Colonic mucosa (tissue), 4 donors: ENCODE measurements at regions not wholly inside any gene's neighbourhood (a gene's known extent, or its start where the extent isn't known, plus 50 kb on each side); places are given as distances from the start of the nearest gene placed in this dataset.

Experiments
- DNase-seq: peaks from one replicate; pipeline ENCODE4 v3.0.0-alpha.2; 2020
- H3K27ac ChIP-seq: fragments of 200-600 bp; one replicate; pipeline ENCODE4 v1.8.0; 2021
- H3K27me3 ChIP-seq: fragments of 200-600 bp; one replicate; pipeline ENCODE4 v1.8.0; 2021
- H3K36me3 ChIP-seq: fragments of 200-600 bp; one replicate; pipeline ENCODE4 v1.8.0; 2021
- H3K4me1 ChIP-seq: fragments of 200-600 bp; one replicate; pipeline ENCODE4 v1.8.0; 2021; ENCODE audit warnings: mild to moderate bottlenecking
- H3K4me3 ChIP-seq: fragments of 200-600 bp; one replicate; pipeline ENCODE4 v1.8.0; 2021
- H3K9ac ChIP-seq, 2 donors: one replicate each; pipeline ENCODE4 v1.7.0; 2013; ENCODE audit warnings: control low read depth in 2 of 2, low read depth in 2 of 2, low read length in 2 of 2
- H3K9me3 ChIP-seq: fragments of 200-600 bp; one replicate; pipeline ENCODE4 v1.8.0; 2021
- CTCF ChIP-seq: fragments of 200-600 bp; IDR thresholded peaks from one replicate; pipeline ENCODE4 v1.8.0; 2022; ENCODE audit warnings: antibody characterized with exemption, mild to moderate bottlenecking
- intact Hi-C: fragments of 100-400 bp; cut with DNase I; formaldehyde crosslinking; loops from one replicate; pipeline ENCODE4 v1.14.1; 2022
- donor health status: healthy.
- donor health status: DM: no; HTN: no; CAD: no.
- donor health status: DM: no; HTN: no; CAD: no.

- TF ChIP-seq CTCF: no peak
- no peak overlapping the region for H3K27ac ChIP-seq
- no peaks in the 10 kb centered on the region for H3K9me3 ChIP-seq
- H3K4me3 ChIP-seq: no peak overlapping the region
- no peak for DNase-seq
- no peak overlapping the region for H3K9ac ChIP-seq
- no peaks in the 10 kb centered on the region for H3K36me3 ChIP-seq
- no peaks in the 10 kb centered on the region for H3K4me1 ChIP-seq
- intact Hi-C loops: no loop called here
- no peaks in the 10 kb centered on the region for H3K27me3 ChIP-seq
Measured at GRCh38 chr1:193654951-193655735, 468.7 kb upstream of the B3GALT2 start.

- no peaks in the 10 kb centered on the region for H3K4me1 ChIP-seq
- H3K4me3 ChIP-seq: no peak overlapping the region
- H3K9me3 ChIP-seq: no peaks in the 10 kb centered on the region
- no peak for TF ChIP-seq CTCF
- intact Hi-C loops: no loop called here
- DNase-seq: no peak
- no peak overlapping the region for H3K27ac ChIP-seq
- H3K36me3 ChIP-seq: no peaks in the 10 kb centered on the region
- H3K27me3 ChIP-seq: no peaks in the 10 kb centered on the region
- H3K9ac ChIP-seq: no peak overlapping the region
Measured at GRCh38 chr1:193649587-193649986, 463.2 kb upstream of the B3GALT2 start.

- Histone ChIP-seq H3K9me3 (no peaks in the 10 kb centered on the region), H3K36me3 (no peaks in the 10 kb centered on the region), H3K9ac (no peak overlapping the region), H3K27ac (no peak overlapping the region), H3K27me3 (no peaks in the 10 kb centered on the region), H3K4me3 (no peak overlapping the region), H3K4me1 (no peaks in the 10 kb centered on the region)
- intact Hi-C loops: no loop called here
- no peak for DNase-seq
- no peak for TF ChIP-seq CTCF
Measured at GRCh38 chr1:193634876-193635275, 448.5 kb upstream of the B3GALT2 start.

- intact Hi-C loops: no loop called here
- Histone ChIP-seq H3K27ac (no peak overlapping the region), H3K4me3 (no peak overlapping the region), H3K4me1 (no peaks in the 10 kb centered on the region), H3K36me3 (no peaks in the 10 kb centered on the region), H3K9ac (no peak overlapping the region), H3K27me3 (no peaks in the 10 kb centered on the region), H3K9me3 (no peaks in the 10 kb centered on the region)
- DNase-seq: no peak
- TF ChIP-seq CTCF: no peak
Measured at GRCh38 chr1:193634470-193634869, 448.1 kb upstream of the B3GALT2 start.

GRCh38 chr1:193633991-193634390 lies 447.6 kb upstream of the B3GALT2 start:
- no peak for TF ChIP-seq CTCF
- no peaks in the 10 kb centered on the region for H3K9me3 ChIP-seq
- H3K27me3 ChIP-seq: no peaks in the 10 kb centered on the region
- no peak for DNase-seq
- H3K4me3 ChIP-seq: no peak overlapping the region
- intact Hi-C loops: no loop called here
- H3K4me1 ChIP-seq: no peaks in the 10 kb centered on the region
- no peak overlapping the region for H3K9ac ChIP-seq
- no peaks in the 10 kb centered on the region for H3K36me3 ChIP-seq
- H3K27ac ChIP-seq: no peak overlapping the region
